Fibroblast of upper back skin (primary cell): ENCODE measurements at regions not wholly inside any gene's neighbourhood (a gene's known extent, or its start where the extent isn't known, plus 50 kb on each side); places are given as distances from the start of the nearest gene placed in this dataset.
A peak's percentile ranks its signal among the peaks of the same experiment; 100 is the strongest.

Source experiments
- DNase-seq: peaks from one replicate; pipeline ENCODE4 v3.0.0-alpha.2; 2013

DNA sequence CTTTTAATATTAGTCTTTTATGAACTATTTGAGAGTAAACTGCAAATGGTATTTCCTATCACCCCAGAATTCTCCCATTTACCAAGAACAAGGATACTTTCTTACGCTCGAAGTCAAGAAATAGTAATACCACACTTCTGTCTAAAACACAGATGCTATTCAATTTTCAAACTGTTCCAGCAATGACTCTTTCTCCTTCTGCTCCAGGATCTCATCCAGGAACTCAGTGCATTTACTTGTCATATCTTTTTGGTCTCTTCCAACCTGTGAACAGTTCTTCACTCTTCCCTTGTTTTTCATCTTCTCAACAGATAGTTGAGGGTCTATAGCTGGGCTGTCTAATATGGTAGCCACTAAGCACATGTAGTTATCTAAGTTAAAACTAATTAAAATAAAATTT is 87.1 kb upstream of the GAP43 start:
- no peak for DNase-seq

DNA sequence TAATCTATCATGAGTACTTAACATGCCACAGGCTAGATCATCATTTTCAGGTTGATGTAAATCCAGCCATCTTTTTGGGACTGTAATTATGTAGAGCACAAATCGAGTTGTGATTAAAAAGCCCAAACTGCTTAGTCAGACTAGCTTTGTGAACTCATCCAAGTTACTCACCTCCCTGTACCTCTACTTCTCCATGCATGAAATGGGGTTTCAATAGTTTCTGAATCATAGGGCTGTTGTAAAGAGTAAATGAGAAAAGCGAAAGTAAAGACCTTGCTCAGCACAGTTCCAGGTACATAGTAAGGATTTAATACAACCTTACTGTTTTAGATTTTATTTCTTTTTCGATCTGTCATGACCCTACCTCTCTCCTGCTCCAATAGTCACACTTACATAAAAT is 85.6 kb upstream of the GAP43 start:
- DNase-seq: no peak

DNA sequence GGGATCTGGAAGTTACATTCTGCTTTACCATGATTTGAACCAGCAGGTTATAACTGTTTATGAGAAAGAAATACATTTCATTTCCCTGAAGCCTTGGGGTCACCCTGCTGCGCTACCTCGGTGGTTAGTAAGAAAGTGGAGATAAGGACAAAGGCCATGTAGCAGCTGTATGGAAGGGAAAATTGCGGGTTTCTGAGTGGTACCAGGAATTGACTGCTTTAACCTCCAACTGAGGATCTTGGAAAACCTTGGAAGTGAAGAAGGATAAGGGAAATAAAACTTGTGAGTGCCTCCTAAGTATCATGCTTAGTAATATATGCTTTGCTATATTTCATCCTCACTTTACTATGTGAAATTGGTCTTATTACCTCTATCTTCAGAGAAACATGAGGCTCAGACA is 76.1 kb upstream of the GAP43 start:
- no peak for DNase-seq

DNA sequence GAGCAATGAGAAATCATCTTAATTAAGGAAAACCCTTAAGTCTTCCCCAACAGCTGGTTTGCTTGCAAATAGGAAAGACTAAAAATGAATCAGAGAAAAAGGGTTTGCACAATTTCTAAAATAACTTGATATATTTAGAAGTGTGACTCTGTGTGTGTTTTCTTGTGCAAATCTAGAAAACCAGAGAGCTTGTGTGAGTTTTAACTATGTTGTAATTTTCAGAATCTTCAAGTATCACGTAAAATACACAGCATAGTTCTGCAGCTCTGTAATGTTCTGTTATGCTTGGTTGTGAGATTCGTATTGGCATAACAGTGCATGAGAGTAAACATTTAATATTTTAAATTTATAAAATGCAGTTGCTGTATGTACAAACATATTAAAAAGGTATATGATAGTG is 74.7 kb upstream of the GAP43 start:
- DNase-seq: no peak

DNA sequence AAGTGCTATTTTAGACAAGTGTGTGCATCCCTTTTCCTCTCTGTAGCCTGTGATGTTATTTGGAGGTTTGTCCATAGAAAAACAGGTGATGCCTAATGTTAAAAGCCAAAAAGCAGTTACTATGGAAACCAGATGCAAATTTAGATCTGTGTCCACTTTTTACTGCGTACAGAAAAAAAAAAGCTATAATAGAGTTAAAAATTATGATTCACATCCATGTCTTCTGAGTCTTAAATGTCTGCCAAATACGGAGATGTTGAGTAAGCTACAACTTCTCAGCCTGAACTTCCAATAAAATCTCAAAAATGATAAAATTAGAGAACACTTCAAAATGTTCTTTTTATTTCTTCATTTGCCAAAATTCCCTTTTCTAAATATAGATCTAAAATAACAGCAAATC is 74.2 kb upstream of the GAP43 start:
- DNase-seq: peak; percentile 68

DNA sequence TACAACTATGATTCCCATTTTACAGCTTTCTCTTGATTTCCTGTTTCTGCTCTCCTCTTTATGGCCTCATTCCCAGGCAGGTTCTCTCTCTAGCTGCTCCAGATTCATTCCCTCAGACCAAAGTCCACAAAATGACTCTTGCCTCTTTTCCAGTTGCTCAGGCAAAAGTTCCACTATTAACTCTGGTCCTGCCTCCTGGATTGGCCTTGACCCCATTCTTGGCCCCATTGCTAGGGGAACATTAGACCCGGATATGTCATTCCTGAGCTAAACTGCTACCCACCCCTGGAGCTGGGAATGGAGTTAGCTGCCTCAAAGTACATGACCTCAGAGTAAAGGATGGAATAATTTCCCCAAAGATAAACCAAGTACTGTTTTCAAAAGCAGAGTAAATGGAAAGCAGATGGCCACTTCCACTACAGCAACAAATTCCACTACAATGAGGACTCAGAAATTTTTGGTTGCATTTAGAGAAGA is 73.0 kb upstream of the GAP43 start:
- DNase-seq: peak; percentile 70

DNA sequence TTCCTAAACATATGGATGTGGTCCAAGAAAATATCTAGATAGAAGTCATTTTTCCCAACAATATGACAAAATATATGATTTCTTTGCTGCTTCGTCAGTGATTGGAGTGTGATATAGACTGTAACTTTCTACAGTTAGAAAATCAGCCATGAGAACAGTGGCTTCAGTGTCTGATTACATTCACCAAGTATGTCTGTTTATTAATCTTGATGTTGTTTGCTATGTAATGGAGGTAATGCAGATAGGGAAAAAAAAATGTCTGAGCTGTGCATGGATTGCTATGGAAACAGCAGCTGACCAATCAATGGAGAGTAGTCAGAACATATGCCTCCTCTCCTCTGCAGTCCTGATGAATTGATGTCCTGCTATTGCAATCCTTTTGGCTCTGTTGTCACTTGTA is 72.3 kb upstream of the GAP43 start:
- DNase-seq: no peak

DNA sequence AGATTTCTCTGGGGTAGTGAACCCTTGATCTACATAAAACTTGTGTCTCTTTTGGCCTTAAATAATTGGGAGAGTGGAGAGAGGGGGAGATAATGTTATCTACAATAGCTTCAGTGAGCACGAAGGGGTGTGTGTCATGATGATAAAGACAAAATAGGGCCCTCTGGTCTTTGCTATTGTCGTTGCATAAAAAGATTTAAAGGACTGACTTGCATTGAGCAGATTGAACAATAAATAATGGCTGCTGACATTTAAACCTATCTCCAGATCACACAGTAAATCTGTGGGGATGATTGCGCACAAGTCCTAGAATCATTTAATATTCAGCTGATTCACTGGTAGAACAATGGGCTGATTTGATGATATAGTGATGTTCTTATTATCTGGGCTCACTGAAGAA is 71.3 kb upstream of the GAP43 start:
- DNase-seq: no peak

DNA sequence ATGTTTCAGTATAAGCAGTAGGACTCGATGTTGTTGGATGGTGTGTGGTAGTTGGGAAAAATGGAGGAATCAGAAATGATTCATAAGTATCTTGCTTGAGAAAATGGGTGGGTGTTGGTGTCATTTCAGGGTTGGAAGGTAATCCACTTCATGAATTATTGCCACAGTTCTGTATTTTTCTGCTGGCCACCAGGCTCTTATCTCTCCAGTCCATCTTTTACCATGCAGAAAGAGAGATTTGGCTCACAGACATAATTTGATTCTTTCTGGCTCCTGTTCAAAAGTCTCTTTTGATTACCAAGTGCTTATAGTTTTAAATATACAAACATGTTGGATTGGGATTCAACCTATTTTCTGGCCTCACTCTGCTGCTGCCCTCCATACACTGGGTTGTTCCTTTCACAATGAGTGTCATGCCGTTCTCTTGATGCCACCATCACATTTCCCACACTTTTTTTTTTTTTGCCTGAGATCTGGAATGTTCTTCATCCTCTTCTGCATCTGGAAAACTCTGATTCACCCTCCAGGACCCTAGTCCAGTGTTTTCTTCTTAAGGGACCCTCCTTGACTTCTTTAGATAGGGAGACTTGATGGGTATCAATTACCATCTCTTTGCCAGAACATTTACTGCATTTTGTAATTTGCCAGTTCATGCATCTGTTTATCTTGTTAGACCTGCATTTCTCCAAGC is 69.4 kb upstream of the GAP43 start:
- DNase-seq: peak; percentile 20

DNA sequence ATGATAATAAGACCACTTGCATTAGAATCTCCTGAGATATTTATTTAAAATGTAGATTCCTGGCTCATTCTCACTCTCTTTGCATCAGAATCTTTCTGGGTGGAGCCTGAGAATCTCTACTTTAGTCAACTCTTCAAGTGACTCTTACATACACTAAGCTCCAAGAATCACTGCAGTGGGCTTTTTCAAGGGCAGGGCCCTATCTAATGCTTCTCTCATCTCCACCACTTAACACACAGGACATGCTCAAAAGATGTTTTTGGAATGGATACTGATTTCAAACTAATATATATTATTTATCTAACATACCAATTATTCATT is 68.9 kb upstream of the GAP43 start:
- DNase-seq: no peak

DNA sequence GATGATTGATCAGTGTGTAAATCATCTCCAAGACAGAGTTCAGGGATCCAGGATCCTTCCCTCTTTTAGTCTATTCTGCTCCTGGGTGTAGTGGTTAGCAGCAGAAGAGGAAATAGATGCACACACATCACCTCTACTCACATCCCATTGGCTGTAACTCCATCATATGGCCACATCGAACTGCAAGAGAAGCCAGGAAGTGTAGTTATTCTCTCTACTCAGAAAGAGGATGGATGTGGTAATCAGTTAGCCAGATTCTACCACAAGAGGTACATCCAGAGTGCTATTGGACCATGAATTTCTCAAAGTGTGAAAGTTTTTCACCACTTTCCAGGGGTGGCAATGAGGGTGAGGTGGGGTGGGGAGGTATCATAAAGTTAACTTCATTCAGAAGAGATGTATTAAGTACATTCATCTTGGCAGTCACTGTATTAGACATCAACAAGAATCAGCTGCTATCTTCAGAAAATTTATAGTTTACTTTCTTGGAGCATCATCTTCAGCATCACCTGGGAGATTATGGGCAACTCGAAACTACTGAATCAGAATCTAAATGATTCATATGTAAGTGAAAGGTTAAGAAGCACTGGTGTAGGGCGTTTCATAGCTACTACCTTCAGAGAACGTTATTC is 60.6 kb upstream of the GAP43 start:
- no peak for DNase-seq

DNA sequence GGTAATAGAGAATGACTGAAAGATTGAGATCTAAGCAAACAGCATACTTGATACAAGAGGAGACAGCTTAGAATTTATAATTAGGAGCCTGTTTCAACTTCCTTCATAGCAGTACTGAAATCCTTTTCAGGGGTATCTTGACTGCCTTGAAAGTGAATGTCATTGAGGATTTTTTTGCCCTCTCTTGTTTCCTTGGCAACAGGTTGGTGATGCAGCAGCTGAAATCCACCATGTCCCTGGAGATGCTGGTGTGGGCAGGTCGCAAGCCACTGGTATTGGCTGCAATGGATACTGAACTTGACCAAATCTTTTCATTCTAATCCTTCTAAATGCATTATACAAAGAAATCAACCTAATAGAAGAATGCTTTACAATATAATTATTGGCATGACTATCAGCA is 59.3 kb upstream of the GAP43 start:
- DNase-seq: no peak

DNA sequence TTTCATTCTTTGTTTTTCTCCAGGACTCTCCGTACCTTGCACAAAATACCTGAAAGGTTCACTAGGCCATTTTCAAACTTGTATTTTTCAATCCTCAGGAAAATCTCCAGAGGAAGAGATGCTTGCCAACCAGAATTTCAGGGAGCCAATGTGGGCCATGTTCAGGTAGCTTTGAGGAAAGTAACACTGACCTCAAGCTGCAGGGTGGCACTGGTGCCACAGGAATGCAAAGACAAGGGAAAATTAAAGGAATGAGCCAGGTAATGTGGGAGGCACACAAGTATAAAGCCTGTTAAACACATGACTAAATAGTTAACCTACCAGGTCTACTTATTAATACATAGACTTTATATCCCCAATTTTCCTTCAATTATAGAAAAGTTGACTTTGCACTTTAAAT is 51.9 kb upstream of the GAP43 start:
- DNase-seq: no peak
